A673 (cell line): ENCODE measurements at regions not wholly inside any gene's neighbourhood (a gene's known extent, or its start where the extent isn't known, plus 50 kb on each side); places are given as distances from the start of the nearest gene placed in this dataset.

Source experiments
- EZH2 ChIP-seq: fragments of 200-600 bp; sonication (generic); IDR thresholded peaks from 2 replicates; pipeline ENCODE4 v1.6.1; 2017; ENCODE audit warnings: borderline replicate concordance, low read depth, mild to moderate bottlenecking, mixed read lengths, antibody characterized with exemption, low read length; ENCODE audit not compliant: poor library complexity, severe bottlenecking
- TF ChIP-seq, protein P1 (sequence below): fragments of 300-800, 200-600 bp; sonication (generic); conservative IDR thresholded peaks from 2 replicates; pipeline ENCODE4 v1.5.1; 2017; ENCODE audit warnings: low read depth, mild to moderate bottlenecking, antibody characterized with exemption, low read length, moderate library complexity, mixed read lengths

DNA sequence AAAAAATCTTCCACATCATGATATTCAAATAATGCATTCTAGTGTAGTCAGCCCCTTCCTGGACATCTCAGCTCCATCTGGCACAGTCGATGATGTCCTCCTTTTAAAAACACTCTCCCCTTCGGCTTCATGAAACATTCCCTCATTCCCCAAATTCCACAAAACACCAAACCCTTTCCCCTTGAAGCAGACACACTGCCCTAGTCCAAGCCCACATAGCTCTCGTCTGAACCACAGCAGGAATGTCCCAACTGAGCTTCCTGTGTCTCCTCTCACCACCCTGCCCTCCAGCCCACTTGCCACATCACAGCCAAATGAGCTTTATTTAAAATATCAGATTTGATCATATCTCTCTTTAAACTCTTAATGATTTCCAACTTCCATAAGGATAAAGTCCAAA lies 106.4 kb upstream of the CARMIL1 start:
- TF ChIP-seq, protein P1, sequence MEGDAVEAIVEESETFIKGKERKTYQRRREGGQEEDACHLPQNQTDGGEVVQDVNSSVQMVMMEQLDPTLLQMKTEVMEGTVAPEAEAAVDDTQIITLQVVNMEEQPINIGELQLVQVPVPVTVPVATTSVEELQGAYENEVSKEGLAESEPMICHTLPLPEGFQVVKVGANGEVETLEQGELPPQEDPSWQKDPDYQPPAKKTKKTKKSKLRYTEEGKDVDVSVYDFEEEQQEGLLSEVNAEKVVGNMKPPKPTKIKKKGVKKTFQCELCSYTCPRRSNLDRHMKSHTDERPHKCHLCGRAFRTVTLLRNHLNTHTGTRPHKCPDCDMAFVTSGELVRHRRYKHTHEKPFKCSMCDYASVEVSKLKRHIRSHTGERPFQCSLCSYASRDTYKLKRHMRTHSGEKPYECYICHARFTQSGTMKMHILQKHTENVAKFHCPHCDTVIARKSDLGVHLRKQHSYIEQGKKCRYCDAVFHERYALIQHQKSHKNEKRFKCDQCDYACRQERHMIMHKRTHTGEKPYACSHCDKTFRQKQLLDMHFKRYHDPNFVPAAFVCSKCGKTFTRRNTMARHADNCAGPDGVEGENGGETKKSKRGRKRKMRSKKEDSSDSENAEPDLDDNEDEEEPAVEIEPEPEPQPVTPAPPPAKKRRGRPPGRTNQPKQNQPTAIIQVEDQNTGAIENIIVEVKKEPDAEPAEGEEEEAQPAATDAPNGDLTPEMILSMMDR = no peak
- no peak for TF ChIP-seq EZH2
